ENCODE measurements at regions not wholly inside any gene's neighbourhood (a gene's known extent, or its start where the extent isn't known, plus 50 kb on each side); places are given as distances from the start of the nearest gene placed in this dataset.

DNA sequence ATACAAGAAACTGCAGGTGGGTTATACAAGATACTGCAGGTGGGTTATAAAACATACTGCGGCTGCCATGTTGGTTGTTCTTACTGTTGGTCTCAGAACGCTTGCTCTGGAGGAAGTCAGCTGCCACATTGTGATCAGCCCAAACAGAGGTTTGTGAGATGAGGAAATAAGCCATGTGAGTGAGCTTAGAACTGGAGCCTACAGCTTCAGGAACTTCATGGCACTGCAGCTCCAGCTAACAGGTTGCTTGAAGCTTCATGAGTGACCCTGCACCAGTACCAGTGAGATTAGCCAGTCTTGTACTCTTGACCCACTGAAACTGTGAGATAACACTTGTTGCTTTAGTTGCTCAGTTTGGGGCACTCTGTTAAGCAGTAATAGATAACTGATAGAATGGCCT is 74.5 kb upstream of the PRKCQ start:
- no peak for TF ChIP-seq CTCF (conservative IDR thresholded peaks at IDR 0.05; ENCODE audit: low read depth, low read length)
- no peak overlapping the region for H3K4me3 ChIP-seq (ENCODE audit: low read depth, low read length)
- DNase-seq (ENCODE audit: low read depth): no peak

DNA sequence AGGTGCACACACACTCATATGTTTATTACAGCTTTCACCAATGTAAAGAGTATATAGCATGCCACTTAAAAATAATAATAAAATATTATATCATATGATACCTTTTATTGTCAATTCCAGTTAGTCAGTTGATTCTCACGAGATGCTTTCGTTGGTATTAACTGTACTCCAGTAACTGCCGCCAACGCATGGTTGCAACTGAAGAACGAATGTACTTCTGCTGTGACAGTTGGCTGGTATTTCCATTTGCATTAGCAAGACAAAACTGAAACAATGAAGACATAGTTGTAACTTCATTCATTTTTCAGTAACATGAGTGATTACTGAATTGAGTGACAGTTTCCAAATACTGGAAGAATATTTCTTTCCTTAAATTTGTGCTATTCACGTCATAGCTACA is 70.5 kb upstream of the PRKCQ start:
- no peak for TF ChIP-seq CTCF (conservative IDR thresholded peaks at IDR 0.05; ENCODE audit: low read depth, low read length)
- H3K4me3 ChIP-seq (ENCODE audit: low read depth, low read length): no peak overlapping the region
- DNase-seq (ENCODE audit: low read depth): no peak

DNA sequence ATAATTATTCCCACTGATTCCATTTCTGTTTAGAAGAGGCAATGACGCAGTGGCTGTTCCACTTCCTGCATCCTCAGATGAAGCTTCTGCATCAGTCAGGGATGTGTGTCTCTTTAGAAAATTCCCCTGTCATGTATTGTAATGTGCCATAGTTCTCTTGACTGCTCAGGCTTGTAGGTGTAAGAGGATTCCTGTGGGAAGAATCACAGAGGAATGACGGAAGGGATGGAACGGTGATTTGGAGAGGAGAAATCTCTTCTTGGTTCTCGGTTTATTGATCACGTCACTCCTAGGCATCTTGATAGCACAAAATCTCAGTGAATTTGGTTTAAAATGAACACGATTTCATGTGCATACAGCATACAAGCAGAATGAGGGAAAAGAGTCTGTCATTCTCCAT is 69.8 kb upstream of the PRKCQ start:
- peak overlapping the region; percentile 11 for H3K4me3 ChIP-seq (ENCODE audit: low read depth, low read length)
- peak; percentile 96 for DNase-seq (ENCODE audit: low read depth)
- no peak for TF ChIP-seq CTCF (conservative IDR thresholded peaks at IDR 0.05; ENCODE audit: low read depth, low read length)

DNA sequence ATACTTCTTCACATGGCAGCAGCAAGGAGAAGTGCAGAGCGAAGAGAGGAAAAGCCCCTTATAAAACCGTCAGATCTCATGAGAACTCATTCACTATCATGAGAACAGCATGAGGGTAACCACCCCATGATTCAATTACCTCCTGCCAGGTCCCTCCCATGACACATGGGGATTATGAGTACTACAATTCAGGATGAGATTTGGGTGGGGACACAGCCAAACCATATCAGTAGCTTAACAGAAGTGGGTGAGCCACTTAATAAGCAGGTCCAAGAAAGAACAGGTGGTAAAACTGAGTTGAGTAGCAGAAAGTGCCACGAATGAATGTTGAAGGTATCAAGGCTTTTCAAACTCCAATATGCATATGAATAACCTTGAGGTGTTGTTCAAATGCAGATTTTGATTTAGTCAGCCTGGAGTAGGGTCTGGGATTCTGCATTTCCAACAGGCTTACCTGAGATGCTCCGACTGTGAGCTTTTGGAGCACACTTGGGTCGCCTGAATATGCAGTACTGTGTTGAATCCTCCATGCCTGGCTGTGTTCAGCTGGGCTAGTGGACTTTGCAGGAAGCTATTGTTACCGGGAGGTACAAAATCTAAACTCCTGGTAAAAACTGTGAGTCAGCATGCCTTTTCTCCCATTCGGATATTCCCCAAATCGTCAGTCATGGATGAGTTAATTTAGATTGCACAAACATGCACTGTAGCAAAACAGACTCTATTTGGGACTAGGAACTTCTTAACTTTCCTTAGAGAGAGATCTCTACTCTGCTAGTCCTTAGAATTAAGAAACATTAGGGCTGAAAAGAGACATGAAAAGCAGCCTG is 69.0 kb upstream of the PRKCQ start:
- no peak for TF ChIP-seq CTCF (conservative IDR thresholded peaks at IDR 0.05; ENCODE audit: low read depth, low read length)
- peak; percentile 88 for DNase-seq (ENCODE audit: low read depth)
- peak overlapping the region; percentile 11 for H3K4me3 ChIP-seq (ENCODE audit: low read depth, low read length)

GRCh38 chr10:6647811-6648526 is 67.9 kb upstream of the PRKCQ start:
- no peak for DNase-seq (ENCODE audit: low read depth)
- H3K4me3 ChIP-seq (ENCODE audit: low read depth, low read length): no peak overlapping the region
- peak; percentile 82 for TF ChIP-seq CTCF (conservative IDR thresholded peaks at IDR 0.05; ENCODE audit: low read depth, low read length)

DNA sequence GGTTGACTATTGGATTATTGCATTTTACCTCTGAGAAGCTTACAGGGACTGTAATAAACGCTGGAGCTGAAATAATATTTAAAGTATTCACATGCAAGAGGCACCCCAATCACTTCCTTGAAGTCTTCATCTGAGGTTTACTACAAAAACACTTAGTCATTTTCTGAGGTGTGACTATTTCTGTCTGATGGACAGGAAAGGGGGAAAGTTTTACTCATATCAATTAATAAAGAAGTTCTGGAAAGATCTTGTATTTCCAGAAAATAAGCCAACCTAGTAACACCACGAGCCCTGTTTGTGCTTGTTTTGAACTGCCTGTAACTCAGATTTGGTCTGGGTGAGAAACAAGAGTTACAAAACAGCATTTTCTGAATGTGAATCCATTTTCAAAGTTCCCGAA is 63.9 kb upstream of the PRKCQ start:
- no peak overlapping the region for H3K4me3 ChIP-seq (ENCODE audit: low read depth, low read length)
- TF ChIP-seq CTCF (conservative IDR thresholded peaks at IDR 0.05; ENCODE audit: low read depth, low read length): no peak
- DNase-seq (ENCODE audit: low read depth): no peak
